Keratinocyte (primary cell): ENCODE measurements at regions not wholly inside any gene's neighbourhood (a gene's known extent, or its start where the extent isn't known, plus 50 kb on each side); places are given as distances from the start of the nearest gene placed in this dataset.

Source experiments
- DNase-seq: peaks from one replicate; pipeline ENCODE4 v3.0.0-alpha.2; 2011; ENCODE audit warnings: low read depth, missing footprints, low spot score
- FAIRE-seq: peaks from 2 replicates; lab custom pipeline; 2011; peaks lifted over from hg19 to GRCh38; lab: Jason Lieb, UNC
- H2AFZ ChIP-seq: 2 replicates; pipeline ENCODE4 v1.6.0; 2012; ENCODE audit warnings: low read length, control low read depth, inconsistent platforms; ENCODE audit not compliant: control insufficient read depth
- H3K27ac ChIP-seq: 2 replicates; pipeline ENCODE4 v1.5.1; 2011; ENCODE audit warnings: low read length; ENCODE audit not compliant: control insufficient read depth, insufficient read depth
- H3K27me3 ChIP-seq: 3 replicates; pipeline ENCODE4 v1.6.0; 2011; ENCODE audit warnings: low read length; ENCODE audit not compliant: control insufficient read depth, insufficient read depth; ENCODE audit errors: extremely low read depth
- H3K36me3 ChIP-seq, 2 experiments: 2 replicates in 1 of 2; 3 replicates in 1 of 2; pipeline ENCODE4 v1.5.1; 2011; ENCODE audit warnings: low read length in 2 of 2, mild to moderate bottlenecking in 1 of 2; ENCODE audit not compliant: control insufficient read depth in 2 of 2, insufficient read depth in 2 of 2; ENCODE audit errors: extremely low read depth in 1 of 2
- H3K4me1 ChIP-seq: 3 replicates; pipeline ENCODE4 v1.5.1; 2011; ENCODE audit warnings: low read length; ENCODE audit not compliant: control insufficient read depth, insufficient read depth; ENCODE audit errors: extremely low read depth
- H3K4me2 ChIP-seq: 3 replicates; pipeline ENCODE4 v1.6.0; 2011; ENCODE audit warnings: low read depth, low read length; ENCODE audit not compliant: control insufficient read depth, insufficient read depth; ENCODE audit errors: extremely low read depth
- H3K4me3 ChIP-seq, 3 experiments: fragments of 200-600 bp in 1 of 3; sonication (generic) in 1 of 3; 2 replicates in 2 of 3; 3 replicates in 1 of 3; pipeline ENCODE4 v1.5.1; 2011 to 2016; ENCODE audit warnings: low read length in 3 of 3, mild to moderate bottlenecking in 3 of 3, control low read depth in 2 of 3, inconsistent platforms in 1 of 3, low read depth in 1 of 3, mixed read lengths in 1 of 3, mixed run types in 1 of 3, moderate library complexity in 1 of 3; ENCODE audit not compliant: control insufficient read depth in 2 of 3, insufficient read depth in 2 of 3; ENCODE audit errors: extremely low read depth in 1 of 3
- H3K79me2 ChIP-seq: 2 replicates; pipeline ENCODE4 v1.6.0; 2012; ENCODE audit warnings: low read length; ENCODE audit not compliant: control insufficient read depth, insufficient read depth
- H3K9ac ChIP-seq: 3 replicates; pipeline ENCODE4 v1.6.0; 2011; ENCODE audit warnings: low read length; ENCODE audit not compliant: control insufficient read depth, insufficient read depth; ENCODE audit errors: extremely low read depth
- H3K9me1 ChIP-seq: 3 replicates; pipeline ENCODE4 v1.6.0; 2011; ENCODE audit warnings: low read length; ENCODE audit not compliant: control insufficient read depth, insufficient read depth; ENCODE audit errors: extremely low read depth
- H3K9me3 ChIP-seq: 2 replicates; pipeline ENCODE4 v1.5.1; 2012; ENCODE audit warnings: low read depth, low read length; ENCODE audit not compliant: control insufficient read depth
- H4K20me1 ChIP-seq: 3 replicates; pipeline ENCODE4 v1.6.0; 2011; ENCODE audit warnings: low read length; ENCODE audit not compliant: control insufficient read depth, insufficient read depth; ENCODE audit errors: extremely low read depth
- CTCF ChIP-seq, 3 experiments: IDR thresholded peaks in 1 of 3; conservative IDR thresholded peaks in 1 of 3; optimal IDR thresholded peaks in 1 of 3; 2 replicates in 2 of 3; 3 replicates in 1 of 3; pipeline versions ENCODE3 to v1.5.1; 2011; ENCODE audit warnings: low read length in 3 of 3, mild to moderate bottlenecking in 3 of 3, moderate library complexity in 2 of 3, control low read depth in 1 of 3, inconsistent platforms in 1 of 3; ENCODE audit not compliant: insufficient read depth in 2 of 3; ENCODE audit errors: extremely low read depth in 1 of 3
- EZH2 ChIP-seq: IDR thresholded peaks from one replicate; pipeline ENCODE4 v1.6.1; 2012; ENCODE audit warnings: inconsistent platforms, mild to moderate bottlenecking, low read length, moderate library complexity
- dilution Hi-C: fragments of 300-500 bp; cut with MboI; formaldehyde crosslinking; loops from one replicate; pipeline ENCODE4 v1.7.0; 2020; ENCODE audit warnings: low sequenced_read_pairs; ENCODE audit not compliant: extremely low pct_ligation_motif_present

GRCh38 chr6:150683320-150683719 is 83.6 kb downstream of the PLEKHG1 start:
- FAIRE-seq = no peak
- Histone ChIP-seq H3K4me2 (no peak overlapping the region), H2AFZ (no peak overlapping the region), H3K36me3 (no peaks in the 10 kb centered on the region), H3K4me3 (no peak overlapping the region), H3K79me2 (no peaks in the 10 kb centered on the region), H4K20me1 (no peaks in the 10 kb centered on the region), H3K27ac (no peak overlapping the region), H3K4me1 (peaks cover 6% of the 10 kb centered on the region), H3K27me3 (no peaks in the 10 kb centered on the region), H3K9me3 (no peaks in the 10 kb centered on the region), H3K9me1 (no peaks in the 10 kb centered on the region), H3K9ac (no peak overlapping the region)
- dilution Hi-C loops = no loop called here
- no peak for DNase-seq
- TF ChIP-seq CTCF (optimal IDR thresholded peaks at IDR 0.05 in 1 of 3, IDR thresholded peaks at IDR 0.05 in 1 of 3, conservative IDR thresholded peaks at IDR 0.05 in 1 of 3; ENCODE audit: extremely low read depth in 1 of 3, insufficient read depth in 2 of 3, low read length in 3 of 3) (no peak), EZH2 (no peak)

GRCh38 chr6:150684161-150684560 is 84.5 kb downstream of the PLEKHG1 start:
- Histone ChIP-seq H2AFZ (no peak overlapping the region), H3K27me3 (no peaks in the 10 kb centered on the region), H3K9ac (no peak overlapping the region), H3K79me2 (no peaks in the 10 kb centered on the region), H3K4me1 (peaks cover 6% of the 10 kb centered on the region), H3K4me3 (no peak overlapping the region), H3K27ac (no peak overlapping the region), H4K20me1 (no peaks in the 10 kb centered on the region), H3K36me3 (no peaks in the 10 kb centered on the region), H3K9me1 (no peaks in the 10 kb centered on the region), H3K9me3 (no peaks in the 10 kb centered on the region), H3K4me2 (no peak overlapping the region)
- no peak for FAIRE-seq
- no peak for DNase-seq
- TF ChIP-seq CTCF (optimal IDR thresholded peaks at IDR 0.05 in 1 of 3, IDR thresholded peaks at IDR 0.05 in 1 of 3, conservative IDR thresholded peaks at IDR 0.05 in 1 of 3; ENCODE audit: extremely low read depth in 1 of 3, insufficient read depth in 2 of 3, low read length in 3 of 3) (no peak), EZH2 (no peak)
- dilution Hi-C loops = no loop called here
